Natural killer cell treated with Interleukin-12 subunit alpha and Interleukin-12 subunit beta and Interleukin-15 and Interleukin-18, amount 100 ng/mL, for 72 hours (primary cell): ENCODE measurements at regions not wholly inside any gene's neighbourhood (a gene's known extent, or its start where the extent isn't known, plus 50 kb on each side); places are given as distances from the start of the nearest gene placed in this dataset.

Experiments used
- ATAC-seq, 2 donors: fragments of 150-1000 bp; cut with Tn5 transposase in 1 of 2; sonication (Bioruptor Pico), chemical (Tn5 transposase) in 1 of 2; 2 replicates each; pipeline ENCODE4 v1.10.0; 2021
- DNase-seq: peaks from one replicate; pipeline ENCODE4 v3.0.0; 2022; ENCODE audit warnings: low spot score
- H3K27ac Mint-ChIP-seq, 2 donors: 1 replicate in 1 of 2; 2 replicates in 1 of 2; pipeline ENCODE4 v1.8.0; 2022; ENCODE audit warnings: mixed read lengths in 2 of 2, mild to moderate bottlenecking in 1 of 2, moderate library complexity in 1 of 2
- H3K27me3 Mint-ChIP-seq, 2 donors: 1 replicate in 1 of 2; 2 replicates in 1 of 2; pipeline ENCODE4 v1.8.0; 2022; ENCODE audit warnings: mixed read lengths in 2 of 2
- H3K36me3 Mint-ChIP-seq: one replicate; pipeline ENCODE4 v1.8.0; 2022; ENCODE audit warnings: mixed read lengths
- H3K4me1 Mint-ChIP-seq, 2 donors: 1 replicate in 1 of 2; 2 replicates in 1 of 2; pipeline ENCODE4 v1.8.0; 2022; ENCODE audit warnings: low read depth in 2 of 2, mixed read lengths in 2 of 2, mild to moderate bottlenecking in 1 of 2
- H3K4me3 Mint-ChIP-seq: one replicate; pipeline ENCODE4 v1.8.0; 2022; ENCODE audit warnings: mixed read lengths
- H3K9me3 Mint-ChIP-seq: 2 replicates; pipeline ENCODE4 v1.8.0; 2022; ENCODE audit warnings: mixed read lengths

DNA sequence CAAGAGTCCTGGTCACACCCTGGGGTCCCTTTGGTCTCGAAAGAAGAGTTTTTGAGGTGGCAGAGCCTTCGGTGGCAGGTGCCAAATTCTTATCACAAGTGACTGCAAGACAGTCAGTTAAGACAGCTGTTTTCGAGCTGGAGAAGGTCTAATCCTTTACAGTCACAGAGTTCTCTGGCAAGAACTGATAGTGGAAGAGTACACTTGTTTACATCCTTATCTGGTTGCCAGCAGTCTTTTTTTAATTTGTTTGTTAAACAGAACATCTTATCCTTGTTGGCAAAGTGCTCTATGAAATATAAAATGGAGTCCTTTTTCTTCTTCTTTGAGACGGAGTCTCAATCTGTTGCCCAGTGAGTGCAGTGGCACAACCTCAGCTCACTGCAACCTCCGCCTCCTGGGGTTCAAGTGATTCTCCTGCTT lies 50.4 kb upstream of the ELOVL6 start:
- H3K27ac Mint-ChIP-seq: no peak overlapping the region
- peaks cover 0 to 9% of the 10 kb centered on the region in 2 donors for H3K27me3 Mint-ChIP-seq
- H3K9me3 Mint-ChIP-seq: no peaks in the 10 kb centered on the region
- no peaks in the 10 kb centered on the region for H3K4me1 Mint-ChIP-seq
- no peak for DNase-seq
- H3K36me3 Mint-ChIP-seq: no peaks in the 10 kb centered on the region
- ATAC-seq: no peak
- no peak overlapping the region for H3K4me3 Mint-ChIP-seq
